HG03159 (cell line): ENCODE measurements at regions not wholly inside any gene's neighbourhood (a gene's known extent, or its start where the extent isn't known, plus 50 kb on each side); places are given as distances from the start of the nearest gene placed in this dataset.
"Not testable (repeated sequence)": the region's sequence is repeated elsewhere in the genome, so short reads cannot be mapped to it uniquely, and the experiment has no call there.

Source experiments
- ATAC-seq: cut with Tn5 transposase; IDR thresholded peaks from one replicate; pipeline ENCODE4 v1.9.1; 2021; ENCODE audit warnings: mild to moderate bottlenecking, moderate library complexity; ENCODE audit not compliant: unreplicated experiment

DNA sequence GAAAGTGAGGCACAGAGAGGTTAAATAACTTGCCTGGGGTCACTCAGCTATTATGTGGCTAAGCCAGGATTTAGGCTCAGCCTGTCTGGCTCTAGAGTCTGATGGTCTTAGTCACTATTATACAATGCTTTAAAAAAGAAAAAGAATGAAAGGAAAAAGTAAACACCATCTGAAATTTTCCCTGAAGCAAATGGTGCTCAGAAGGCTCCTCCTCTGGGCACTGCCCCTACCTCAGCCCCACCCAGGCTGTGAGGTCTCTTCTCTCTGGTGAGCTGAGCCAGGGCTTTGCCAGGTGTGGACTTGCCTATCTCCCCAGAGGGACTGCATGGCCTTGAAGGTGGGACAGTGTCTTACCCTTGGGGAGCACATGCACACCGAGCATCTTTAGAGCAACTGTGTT lies 117.5 kb upstream of the DYRK2 start:
- ATAC-seq, result no peak

DNA sequence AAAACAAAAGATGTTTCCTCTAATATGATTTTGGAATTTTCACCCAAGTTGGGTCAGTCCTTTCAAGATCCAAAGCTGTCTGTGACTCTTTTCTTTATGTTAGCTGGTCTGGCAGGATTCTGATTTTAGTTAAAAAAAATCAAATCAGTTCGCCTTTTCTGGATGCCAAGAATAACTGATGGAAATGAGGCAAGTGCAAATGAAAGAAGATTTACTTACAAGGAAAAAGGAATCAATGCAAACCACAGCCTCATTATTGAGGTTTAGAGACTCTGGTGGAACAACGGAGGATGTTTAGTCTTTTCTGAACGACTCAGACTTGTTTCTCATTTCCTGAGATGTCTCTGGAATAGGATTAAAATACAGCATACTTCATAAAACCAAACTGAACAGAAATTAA lies 117.0 kb upstream of the DYRK2 start:
- ATAC-seq, result no peak

DNA sequence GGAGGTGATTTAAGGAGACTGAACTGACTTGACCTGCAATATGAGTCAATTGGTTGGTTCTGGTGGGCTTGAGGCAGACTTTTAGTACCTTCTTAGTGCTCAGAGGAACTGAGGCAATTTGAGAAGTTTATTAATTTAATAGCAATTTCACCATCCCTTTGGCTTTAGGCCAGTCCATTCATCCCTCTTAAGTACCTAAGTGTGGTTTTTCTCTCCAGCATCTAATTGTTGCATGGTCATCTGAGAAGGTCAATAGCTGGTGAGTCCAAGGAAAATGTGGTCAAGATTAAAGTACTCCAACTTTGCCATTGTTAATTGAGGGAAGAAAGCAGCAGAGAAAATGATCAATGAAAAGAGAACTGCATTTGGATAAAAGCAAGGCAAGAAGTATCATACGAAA lies 115.4 kb upstream of the DYRK2 start:
- no peak for ATAC-seq

DNA sequence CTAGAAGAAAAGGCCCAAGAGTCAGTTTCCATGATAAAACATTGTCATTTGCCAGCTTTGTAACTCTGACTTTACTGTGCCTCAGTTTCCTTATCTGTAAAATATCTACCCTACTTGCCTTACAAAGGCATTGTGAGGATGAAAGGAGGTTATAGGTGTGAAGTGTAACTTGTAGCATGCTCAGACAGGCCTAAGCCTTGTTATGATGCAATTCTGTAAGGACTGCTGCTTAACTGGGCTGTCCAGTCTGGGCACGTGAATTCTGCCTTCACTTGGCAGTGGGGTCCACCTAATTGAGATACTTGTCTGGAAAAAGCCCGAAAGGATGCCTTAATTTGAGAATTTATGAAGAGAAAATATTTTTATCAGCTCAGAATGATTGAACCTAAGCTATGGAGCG lies 114.5 kb upstream of the DYRK2 start:
- ATAC-seq, result no peak

DNA sequence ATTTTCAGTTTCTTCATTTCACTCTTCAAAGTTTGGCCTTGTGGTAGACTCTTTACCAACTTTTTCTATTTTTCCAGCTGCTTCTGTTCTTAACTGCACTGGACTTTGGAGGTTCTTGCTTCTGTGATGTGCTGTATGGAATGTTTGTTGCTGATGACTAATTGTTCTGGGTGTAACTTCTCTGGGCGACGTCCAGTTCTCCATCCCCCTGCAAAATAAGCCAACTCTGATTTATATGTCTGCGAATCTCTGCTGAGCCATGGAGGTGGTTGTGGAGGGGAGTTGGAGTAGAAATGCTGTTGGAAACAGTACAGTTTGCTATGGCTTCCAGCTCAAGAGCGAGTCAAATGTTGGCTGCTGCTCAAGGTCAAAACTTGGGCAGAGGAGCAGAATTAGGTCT lies 113.9 kb upstream of the DYRK2 start:
- no peak for ATAC-seq

GRCh38 chr12:67535176-67535575 lies 113.4 kb upstream of the DYRK2 start:
- no peak for ATAC-seq

DNA sequence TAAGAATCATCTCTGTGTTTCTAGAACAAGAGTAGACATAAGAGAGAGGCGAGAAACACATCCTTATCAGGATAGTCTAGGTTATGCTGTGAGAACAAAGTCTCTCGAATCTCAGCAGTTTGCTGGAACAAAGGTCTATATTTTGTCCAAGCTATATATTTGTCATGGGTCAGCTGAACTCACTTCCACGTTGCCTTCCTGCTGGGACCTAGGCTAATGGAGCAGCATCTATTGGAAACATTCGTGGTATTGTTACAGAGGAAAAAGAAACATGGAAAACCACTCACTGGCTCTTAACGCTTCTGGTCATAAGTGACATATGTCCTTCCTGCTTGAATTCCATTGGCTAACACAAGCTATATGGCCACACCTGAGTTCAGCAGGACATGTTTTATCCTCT lies 112.6 kb upstream of the DYRK2 start:
- ATAC-seq, result no peak

DNA sequence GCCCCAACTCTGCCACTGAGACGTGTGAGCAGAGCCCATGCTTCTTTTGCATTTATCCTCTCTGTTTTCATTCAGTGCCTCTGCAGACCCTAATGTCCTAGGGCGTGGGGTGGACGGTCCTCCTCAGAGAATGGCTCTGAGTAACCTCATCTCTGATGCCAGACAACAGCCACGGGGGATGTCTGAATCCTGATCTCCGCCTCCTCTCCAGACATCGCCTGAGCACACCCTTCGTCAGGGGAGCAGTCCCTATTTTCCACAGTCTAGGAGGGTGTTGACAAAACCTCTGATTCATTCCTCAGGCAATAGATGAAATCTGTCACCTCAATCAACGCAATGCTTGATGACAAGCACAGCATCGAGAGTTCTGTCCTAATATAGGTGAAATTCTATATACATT lies 109.2 kb upstream of the DYRK2 start:
- ATAC-seq, result no peak

DNA sequence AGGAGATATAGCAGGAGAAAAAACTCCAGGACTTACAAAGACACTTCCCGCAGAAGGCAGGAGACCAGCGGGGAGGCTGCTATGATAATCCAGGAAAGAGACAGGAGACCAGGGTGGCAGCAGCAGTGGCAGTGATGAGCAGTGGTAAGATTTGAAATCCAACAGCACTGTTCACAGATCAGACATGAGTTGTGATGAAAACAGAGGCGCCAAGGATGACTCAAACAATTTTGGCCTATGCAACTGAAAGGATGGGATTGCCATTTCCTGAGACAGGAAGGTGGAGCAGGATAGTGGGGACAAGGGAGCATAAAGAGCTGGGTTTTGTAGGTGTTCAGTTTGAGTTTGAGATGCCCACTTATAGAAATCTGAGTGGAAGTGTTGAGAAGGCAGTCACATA lies 108.6 kb upstream of the DYRK2 start:
- ATAC-seq, result no peak

DNA sequence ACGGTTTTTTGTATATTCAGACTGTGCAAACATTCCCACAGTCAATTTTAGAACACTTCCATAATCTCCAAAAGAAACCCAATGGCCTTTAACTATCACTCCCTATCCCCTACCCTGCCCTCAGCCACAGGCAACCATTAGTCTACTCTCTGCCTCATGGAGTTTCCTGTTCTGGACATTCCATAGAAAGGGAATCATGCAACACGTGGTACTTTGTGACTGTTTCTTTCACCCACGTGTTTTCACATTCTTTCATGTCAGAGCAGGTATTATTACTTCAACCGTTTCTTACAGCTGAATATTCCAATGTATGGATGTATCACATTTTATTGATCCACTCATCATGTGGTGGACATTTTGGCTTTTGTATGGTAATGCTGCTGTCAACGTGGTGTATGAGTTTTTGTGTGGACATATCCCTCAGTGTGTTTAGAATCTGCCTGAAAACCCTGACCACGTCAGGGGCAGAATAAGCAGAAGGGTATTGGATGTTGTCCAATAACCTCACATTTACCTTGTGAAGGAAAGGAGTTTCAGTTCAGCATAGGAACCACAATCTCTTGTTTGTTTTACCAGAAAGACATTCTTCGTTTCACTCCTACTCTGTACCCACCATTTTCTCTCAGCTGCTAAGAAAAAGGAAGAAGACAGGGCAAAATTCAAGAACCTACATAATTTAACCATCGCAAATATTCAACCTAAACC lies 107.5 kb upstream of the DYRK2 start:
- peak; percentile 74 for ATAC-seq

DNA sequence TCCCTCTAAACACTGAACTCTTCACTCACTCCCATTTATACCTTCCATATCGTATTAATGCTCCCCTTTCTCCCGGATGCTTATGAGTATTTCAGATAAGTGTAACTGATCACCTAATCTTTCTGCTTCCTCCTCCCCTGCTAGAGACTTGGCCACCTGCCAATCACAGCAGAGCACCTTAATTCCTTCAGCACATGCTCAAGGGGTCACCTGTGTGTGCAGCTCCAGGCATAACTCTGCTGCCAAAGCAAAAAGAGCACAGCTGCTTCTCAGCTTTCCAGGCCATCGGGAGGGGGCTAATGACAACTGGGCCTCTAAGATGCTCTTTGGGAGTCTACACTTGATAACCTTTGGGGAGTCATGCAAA lies 106.9 kb upstream of the DYRK2 start:
- ATAC-seq, result peak; percentile 38

GRCh38 chr12:67543021-67543770 lies 105.3 kb upstream of the DYRK2 start:
- ATAC-seq, result no peak

DNA sequence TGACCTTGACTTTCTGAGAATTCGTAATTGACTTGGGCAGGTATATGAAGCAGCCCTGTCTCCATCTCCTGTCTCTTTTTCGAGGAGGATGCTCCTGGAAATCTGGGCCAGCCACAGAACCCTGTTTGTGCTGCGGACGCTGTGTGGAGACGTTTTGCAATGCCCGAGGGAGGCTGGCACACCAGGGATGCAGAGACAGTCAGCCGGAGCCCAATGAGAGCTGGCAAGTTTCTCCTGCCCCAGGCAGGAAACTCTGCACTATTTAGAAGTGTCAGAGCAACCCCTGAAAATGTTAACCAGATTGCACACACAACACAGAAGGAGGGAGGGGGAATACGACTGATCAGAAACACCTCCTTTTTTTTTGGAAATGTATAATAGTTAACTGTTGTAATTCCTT lies 103.2 kb upstream of the DYRK2 start:
- ATAC-seq, result no peak

DNA sequence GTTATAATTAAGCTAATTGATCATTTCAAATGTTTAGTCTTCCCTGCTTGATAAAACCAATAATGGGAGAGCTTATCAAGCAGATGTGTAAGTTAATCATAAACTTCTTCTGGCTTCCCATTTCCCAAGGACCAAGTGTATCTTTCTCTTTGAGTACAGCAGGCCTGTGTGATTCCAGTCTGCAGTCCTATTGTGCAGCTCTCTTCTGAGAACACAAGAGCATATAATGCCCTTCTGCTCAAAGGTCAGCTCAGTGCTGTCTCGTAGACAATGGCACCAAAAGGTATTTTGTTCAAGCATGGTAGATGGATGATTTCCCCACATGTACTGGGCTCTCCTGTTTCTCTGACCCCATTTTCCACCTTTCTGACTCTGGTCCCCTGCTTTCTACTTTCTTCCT lies 101.8 kb upstream of the DYRK2 start:
- ATAC-seq, result no peak

- not testable (repeated sequence) for ATAC-seq
Measured at GRCh38 chr12:67555075-67555717, 93.3 kb upstream of the DYRK2 start.

DNA sequence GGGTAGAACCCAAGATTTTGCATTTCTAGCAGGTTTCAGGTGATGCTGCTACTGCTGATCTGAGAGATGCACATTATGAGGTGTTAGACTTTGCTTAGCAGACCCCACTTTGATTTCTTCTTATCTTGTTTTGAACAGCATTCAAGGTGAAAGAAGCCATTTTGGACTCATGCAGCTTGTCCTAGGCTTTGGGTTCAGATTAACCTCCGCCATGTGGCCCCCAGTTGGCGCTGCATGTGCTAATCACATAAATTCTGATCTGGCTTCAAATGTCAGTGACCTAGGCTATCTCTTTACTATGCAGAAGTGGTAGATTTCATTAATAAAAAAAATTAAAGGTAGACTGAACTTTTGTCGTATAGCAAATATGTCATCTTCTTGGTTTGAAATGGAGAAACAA lies 89.8 kb upstream of the DYRK2 start:
- ATAC-seq, result no peak

- no peak for ATAC-seq
Measured at GRCh38 chr12:67559751-67560150, 88.8 kb upstream of the DYRK2 start.

DNA sequence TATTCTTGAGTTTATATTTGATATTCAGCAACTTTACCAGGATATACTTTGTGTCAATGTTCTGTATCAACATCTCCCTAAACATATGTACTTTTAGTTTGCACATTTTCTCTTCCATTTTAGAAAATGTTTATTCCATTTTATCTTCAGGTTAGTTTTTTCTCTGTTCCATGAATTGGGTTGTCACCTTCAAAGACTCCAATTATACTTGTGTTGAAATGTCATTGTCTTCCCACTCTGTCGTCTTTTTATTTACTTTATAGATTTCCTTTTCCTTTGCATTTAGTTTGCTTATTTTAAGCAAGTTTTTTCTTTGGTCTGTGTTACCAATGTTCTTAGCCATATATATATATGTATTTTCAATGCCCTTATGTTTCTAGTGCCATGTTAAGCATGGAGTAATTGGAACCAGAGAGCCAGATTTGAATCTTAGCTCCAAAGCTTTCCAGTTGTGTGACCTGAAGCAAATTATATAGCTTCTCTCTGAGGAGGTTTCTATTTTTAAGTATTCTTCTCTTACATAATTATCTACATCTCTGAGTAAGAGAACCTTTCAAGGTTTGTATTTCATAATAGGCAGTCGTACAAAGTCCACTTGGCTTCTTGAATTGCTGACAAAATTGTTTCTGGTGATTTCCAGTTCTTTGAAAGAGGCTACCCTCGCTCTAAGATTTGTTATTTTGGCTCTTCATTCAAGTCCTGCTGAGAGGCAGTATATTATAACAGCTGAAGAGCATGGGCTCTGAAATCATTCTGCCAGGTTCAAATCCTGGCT lies 85.8 kb upstream of the DYRK2 start:
- no peak for ATAC-seq

DNA sequence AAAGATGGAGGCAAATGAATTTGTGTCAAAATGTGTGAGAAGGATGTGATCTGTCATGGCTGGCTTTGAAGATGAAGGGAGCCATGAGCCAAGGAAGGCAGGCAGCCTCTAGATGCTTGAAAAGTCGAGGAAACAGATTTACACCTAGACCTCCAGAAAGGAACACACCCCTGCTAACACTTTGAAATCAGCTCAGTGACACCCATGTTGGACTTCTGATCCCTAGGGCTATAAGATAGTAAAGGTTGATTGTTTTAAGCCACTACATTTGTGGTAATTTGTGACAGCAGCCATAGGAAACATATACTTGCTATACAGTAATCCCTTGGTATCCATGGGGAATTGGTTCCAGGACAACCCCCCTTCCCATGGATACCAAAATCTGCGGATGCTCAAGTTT lies 80.5 kb upstream of the DYRK2 start:
- no peak for ATAC-seq

GRCh38 chr12:67572492-67572891 lies 76.1 kb upstream of the DYRK2 start:
- no peak for ATAC-seq

DNA sequence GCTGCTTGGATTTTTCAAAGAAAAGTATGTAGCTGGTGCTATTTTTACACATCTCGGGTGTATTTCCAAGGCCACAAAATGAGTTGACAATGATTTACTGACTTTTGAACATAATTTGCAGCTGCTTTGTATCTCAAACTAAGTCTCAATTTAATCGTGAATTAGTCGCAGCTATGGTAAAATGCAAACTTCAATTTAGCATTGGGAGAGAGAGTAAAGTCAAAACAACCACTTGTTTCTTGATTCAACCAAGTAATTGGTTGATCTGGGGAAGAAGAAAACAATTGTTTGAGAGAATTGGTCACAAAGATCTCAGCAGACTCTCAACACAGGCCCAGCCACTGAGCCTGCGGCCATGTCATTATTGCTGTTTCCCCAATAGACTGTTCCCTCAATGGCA lies 75.0 kb upstream of the DYRK2 start:
- no peak for ATAC-seq
